Muscle of leg (tissue), 3 donors: ENCODE measurements at regions not wholly inside any gene's neighbourhood (a gene's known extent, or its start where the extent isn't known, plus 50 kb on each side); places are given as distances from the start of the nearest gene placed in this dataset.
"Not testable (repeated sequence)": the region's sequence is repeated elsewhere in the genome, so short reads cannot be mapped to it uniquely, and the experiment has no call there.

ENCODE experiments used
- DNase-seq: peaks from one replicate; pipeline ENCODE4 v3.0.0; 2013
- H3K27ac ChIP-seq: one replicate; pipeline ENCODE4 v1.5.1; 2013; ENCODE audit warnings: mild to moderate bottlenecking, low read length, control low read depth
- H3K27me3 ChIP-seq: one replicate; pipeline ENCODE4 v1.6.1; 2013; ENCODE audit warnings: low read length; ENCODE audit not compliant: control insufficient read depth, insufficient read depth
- H3K36me3 ChIP-seq: one replicate; pipeline ENCODE4 v1.6.1; 2013; ENCODE audit warnings: low read length; ENCODE audit not compliant: control insufficient read depth, insufficient read depth
- H3K4me1 ChIP-seq: one replicate; pipeline ENCODE4 v1.6.1; 2013; ENCODE audit warnings: low read length; ENCODE audit not compliant: control insufficient read depth, insufficient read depth
- H3K4me3 ChIP-seq: one replicate; pipeline ENCODE4 v1.5.1; 2013; ENCODE audit warnings: low read length, control low read depth
- H3K9me3 ChIP-seq: replicated peaks from 2 replicates; pipeline ENCODE4 v1.6.1; 2013; ENCODE audit warnings: low read depth, low read length; ENCODE audit not compliant: control insufficient read depth
- WGBS: methylation state at CpG from one replicate; pipeline ENCODE4 v1.1.5; 2013; ENCODE audit warnings: missing lambda C conversion rate; ENCODE audit not compliant: insufficient coverage; 5-methylcytosine and 5-hydroxymethylcytosine counted together

DNA sequence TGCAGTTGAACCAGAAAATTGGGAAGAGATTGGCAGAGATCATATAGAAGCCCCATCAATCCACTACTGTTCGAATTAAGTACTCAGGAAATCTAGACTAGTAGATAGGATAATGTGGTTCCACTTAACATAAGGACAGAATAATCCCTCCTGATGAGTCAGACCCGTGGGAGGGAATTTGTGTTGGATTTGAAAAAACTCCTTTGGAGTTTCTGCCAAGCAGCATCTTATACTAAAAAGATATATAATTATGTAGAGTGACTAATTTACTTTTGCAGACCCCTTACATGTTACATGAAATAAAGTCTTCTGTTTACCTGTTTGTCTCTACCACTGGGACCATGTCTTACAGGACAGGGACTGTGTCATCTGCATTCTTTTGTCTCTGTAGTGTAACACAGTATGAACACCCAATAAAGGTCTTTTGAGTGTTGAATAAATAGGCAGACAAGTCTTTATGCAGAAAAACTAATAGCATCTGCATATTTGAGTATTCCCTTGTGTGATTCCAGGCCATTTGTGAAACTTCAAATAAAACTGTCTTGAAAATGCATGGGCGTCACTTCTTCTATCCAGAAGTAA lies 122.6 kb upstream of the DNAJC10 start:
- DNase-seq: peak; percentile 29
- H3K27me3 ChIP-seq: no peaks in the 10 kb centered on the region
- H3K4me3 ChIP-seq: no peak overlapping the region
- H3K9me3 ChIP-seq: no peaks in the 10 kb centered on the region
- WGBS: no CpG with 5 or more reads among the region's 3 CpGs
- H3K36me3 ChIP-seq: no peaks in the 10 kb centered on the region
- H3K27ac ChIP-seq: no peak overlapping the region
- no peaks in the 10 kb centered on the region for H3K4me1 ChIP-seq

DNA sequence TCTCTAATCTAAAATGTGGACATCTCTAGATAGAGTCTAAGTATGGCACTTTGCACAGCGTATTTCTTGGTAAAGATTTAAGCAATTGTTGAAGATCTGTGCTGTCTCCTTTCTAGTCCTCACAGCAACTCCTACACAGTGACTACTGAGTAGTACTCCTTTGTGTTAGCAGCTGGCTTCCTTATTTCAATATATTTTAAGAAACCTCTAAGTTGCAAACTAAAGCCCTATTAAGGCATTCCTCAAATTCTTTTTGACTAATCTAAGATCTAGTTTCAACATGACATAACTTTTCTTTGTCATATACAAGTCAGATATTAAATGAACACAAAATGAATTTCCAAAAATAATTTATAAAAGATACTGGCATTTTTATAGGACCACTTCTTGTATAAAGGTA lies 121.8 kb upstream of the DNAJC10 start:
- H3K27me3 ChIP-seq: no peaks in the 10 kb centered on the region
- no peaks in the 10 kb centered on the region for H3K9me3 ChIP-seq
- no CpG with 5 or more reads among the region's 1 CpG for whole genome bisulfite sequencing
- H3K4me1 ChIP-seq: no peaks in the 10 kb centered on the region
- H3K4me3 ChIP-seq: no peak overlapping the region
- no peak overlapping the region for H3K27ac ChIP-seq
- no peaks in the 10 kb centered on the region for H3K36me3 ChIP-seq
- no peak for DNase-seq

DNA sequence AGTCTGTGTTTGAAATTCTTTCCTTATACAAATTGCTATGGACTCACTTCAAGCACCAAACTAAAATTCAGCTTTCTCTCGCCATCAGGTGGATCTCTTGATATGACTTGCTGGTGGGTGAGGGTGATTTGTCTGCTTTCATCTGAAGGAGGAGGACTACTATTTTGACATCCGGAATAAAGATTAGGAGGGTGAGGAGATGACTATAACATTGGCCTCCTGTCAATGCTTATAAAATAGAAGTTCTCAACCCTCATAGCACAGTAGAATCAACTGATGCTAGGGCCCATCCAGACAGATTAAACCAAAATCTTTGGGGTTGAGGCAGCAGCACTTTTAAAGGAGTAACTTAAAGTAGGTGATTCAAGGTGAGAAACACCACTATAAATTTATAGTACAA lies 120.4 kb upstream of the DNAJC10 start:
- H3K4me1 ChIP-seq: no peaks in the 10 kb centered on the region
- no peaks in the 10 kb centered on the region for H3K27me3 ChIP-seq
- H3K4me3 ChIP-seq: no peak overlapping the region
- WGBS: no CpG with 5 or more reads among the region's 2 CpGs
- H3K9me3 ChIP-seq: no peaks in the 10 kb centered on the region
- no peaks in the 10 kb centered on the region for H3K36me3 ChIP-seq
- DNase-seq: no peak
- H3K27ac ChIP-seq: no peak overlapping the region

DNA sequence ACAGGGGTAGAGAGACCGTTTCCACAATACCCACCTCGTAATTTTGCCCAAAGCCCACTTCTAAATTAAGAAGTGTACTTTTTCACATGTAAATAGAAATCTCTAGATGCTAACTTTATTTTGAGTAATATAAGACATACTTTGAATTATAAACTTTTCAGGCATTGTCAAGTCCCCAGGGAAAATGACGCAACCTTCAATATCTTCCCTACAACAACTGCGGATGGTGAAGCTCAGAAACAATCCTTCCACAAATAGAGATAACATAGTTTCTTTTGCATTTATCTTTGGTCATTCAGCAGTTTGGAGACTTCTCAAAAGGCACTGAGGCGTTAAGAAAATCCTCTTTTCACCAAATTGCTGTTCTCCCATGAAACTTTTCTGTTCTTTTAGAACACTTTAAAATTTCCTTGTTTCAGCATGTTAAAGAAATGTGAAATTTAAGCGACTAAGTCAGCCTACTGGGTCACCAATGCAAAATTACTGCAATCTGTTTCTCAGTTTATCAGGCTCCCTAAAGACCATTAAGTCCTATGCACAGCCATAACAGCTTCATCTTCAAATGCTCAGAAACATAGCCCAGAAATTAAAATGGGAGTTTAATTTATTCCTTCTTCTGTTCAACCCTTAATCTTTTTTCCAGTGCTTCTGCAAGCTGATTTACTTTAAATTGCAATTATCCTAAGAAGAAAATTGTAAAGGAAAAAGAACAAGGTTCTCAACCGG lies 118.3 kb upstream of the DNAJC10 start:
- H3K27ac ChIP-seq: peak overlapping the region; percentile 16
- no peaks in the 10 kb centered on the region for H3K9me3 ChIP-seq
- H3K36me3 ChIP-seq: no peaks in the 10 kb centered on the region
- H3K4me1 ChIP-seq: no peaks in the 10 kb centered on the region
- H3K27me3 ChIP-seq: no peaks in the 10 kb centered on the region
- peak; percentile 60 for DNase-seq
- no CpG with 5 or more reads among the region's 7 CpGs for WGBS
- H3K4me3 ChIP-seq: no peak overlapping the region

DNA sequence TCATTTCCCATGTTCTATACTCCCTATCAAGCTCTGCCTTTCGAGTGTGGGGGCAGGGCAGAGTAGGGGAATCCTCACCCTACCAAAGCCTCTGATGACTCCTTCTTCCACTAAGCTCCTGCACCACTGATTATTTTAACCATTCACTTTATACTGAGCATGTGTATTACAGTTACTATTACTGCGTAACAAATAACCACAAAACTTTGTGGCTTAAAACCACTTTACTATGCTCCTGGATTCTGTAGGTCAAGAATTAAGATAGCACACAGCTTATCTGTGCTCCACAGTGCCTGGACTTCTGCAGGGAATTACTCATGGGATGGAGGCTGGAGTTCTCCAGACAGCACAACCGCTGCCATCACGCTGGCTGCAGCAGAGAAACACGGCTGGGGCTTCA lies 117.4 kb upstream of the DNAJC10 start:
- Histone ChIP-seq H3K27ac (no peak overlapping the region), H3K4me3 (no peak overlapping the region), H3K27me3 (no peaks in the 10 kb centered on the region), H3K9me3 (no peaks in the 10 kb centered on the region), H3K4me1 (no peaks in the 10 kb centered on the region), H3K36me3 (no peaks in the 10 kb centered on the region)
- no peak for DNase-seq
- WGBS: 74% methylated on average over 4 of the region's 5 CpGs

DNA sequence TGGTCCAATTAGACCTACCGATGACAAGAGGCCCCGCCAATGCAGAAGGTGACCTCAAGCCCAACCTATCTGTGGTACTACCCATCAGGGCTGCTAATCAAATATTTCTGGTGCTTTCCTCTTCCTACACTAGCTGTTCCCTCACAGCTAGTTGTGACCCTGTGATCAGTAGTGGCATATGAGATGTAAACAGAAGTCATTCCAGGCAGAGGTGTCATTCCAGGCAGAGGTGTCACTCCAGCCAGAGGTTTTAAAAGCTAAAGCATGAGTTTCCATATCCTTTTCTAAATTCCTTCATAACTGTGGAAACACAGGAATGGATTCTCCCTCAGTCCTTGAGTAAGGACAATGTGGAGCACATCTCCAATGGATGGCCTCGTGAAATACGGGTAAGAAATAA lies 110.9 kb upstream of the DNAJC10 start:
- Histone ChIP-seq H3K27me3 (no peaks in the 10 kb centered on the region), H3K36me3 (no peaks in the 10 kb centered on the region), H3K27ac (no peak overlapping the region), H3K4me3 (no peak overlapping the region), H3K4me1 (no peaks in the 10 kb centered on the region), H3K9me3 (no peaks in the 10 kb centered on the region)
- no peak for DNase-seq
- 100% methylated on average over 1 of the region's 4 CpGs for WGBS

DNA sequence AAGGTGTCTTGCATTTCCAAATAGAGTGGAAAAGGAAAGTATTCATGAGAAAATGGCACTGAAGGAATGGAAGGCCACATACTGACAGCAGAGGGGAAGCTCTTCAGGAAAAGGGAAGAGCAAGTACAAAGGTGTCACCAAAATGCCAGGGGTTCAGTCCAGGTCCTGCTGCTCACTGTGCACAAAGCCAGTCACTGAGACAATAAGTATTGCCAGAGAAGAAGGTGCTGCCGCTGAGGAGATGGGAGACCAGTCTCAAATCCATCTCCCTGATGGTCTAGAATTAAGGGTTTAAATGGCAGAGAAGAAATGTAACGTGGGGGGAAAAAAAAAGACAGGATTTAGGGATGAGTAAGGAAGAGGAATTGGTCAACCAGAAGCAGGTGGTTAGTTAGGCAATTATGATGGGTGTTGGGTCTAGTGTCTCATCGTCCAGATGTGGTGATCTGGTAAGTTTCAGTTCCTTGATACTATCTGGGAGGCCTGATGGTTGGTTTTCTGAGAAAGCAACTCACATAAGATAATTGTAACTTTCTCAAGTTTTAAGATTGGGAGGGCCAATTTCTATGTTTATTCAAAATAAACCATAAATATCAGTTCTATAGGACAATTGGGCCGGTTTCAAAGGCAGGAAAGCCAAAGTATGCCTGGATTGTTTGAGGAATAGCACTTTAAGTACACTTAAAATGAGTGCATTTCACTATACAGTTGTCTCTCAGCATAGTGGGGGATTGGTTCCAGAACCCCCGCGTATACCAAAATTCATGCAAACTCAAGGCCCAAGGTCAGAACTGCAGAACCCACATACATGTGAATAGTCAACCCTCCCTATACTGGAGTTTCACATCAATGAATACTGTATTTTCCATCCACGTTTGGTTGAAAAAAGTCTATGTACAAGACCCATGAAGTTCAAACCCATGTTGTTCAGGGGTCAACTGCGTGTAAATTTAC lies 109.1 kb upstream of the DNAJC10 start:
- H3K27me3 ChIP-seq: no peaks in the 10 kb centered on the region
- no peaks in the 10 kb centered on the region for H3K36me3 ChIP-seq
- H3K4me3 ChIP-seq: no peak overlapping the region
- H3K4me1 ChIP-seq: no peaks in the 10 kb centered on the region
- no peak for DNase-seq
- H3K9me3 ChIP-seq: no peaks in the 10 kb centered on the region
- no peak overlapping the region for H3K27ac ChIP-seq
- 79% methylated on average over 2 of the region's 8 CpGs for WGBS

DNA sequence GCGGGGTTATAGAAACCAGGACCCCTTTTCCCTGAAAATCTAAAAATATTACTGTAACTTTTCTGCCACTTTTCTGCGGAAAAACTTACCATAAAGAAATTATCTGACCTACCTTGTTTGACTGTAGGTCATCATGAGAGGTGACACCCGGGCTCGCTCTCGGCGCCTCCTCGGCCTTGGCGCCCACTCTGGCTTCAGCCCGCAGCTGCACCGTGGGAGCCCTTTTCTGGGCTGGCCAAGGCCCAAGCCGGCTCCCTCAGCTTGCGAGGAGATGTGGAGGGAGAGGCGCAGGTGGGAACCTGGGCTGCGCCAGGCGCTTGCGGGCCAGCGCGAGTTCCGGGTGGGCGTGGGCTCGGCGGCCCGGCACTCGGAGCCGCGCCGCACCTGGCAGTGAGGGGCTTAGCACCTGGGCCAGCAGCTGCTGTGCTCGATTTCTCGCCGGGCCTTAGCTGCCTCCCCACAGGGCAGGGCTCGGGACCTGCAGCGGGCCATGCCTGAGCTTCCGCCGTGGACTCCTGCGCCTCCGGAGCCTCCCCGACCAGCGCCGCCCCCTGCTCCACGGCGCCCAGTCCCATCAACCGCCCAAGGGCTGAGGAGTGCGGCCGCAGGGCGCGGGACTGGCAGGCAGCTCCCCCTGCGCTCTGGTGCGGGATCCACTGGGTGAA lies 107.7 kb upstream of the DNAJC10 start:
- no peaks in the 10 kb centered on the region for H3K9me3 ChIP-seq
- H3K4me1 ChIP-seq: no peaks in the 10 kb centered on the region
- no peaks in the 10 kb centered on the region for H3K27me3 ChIP-seq
- no peak for DNase-seq
- H3K36me3 ChIP-seq: no peaks in the 10 kb centered on the region
- no peak overlapping the region for H3K4me3 ChIP-seq
- no peak overlapping the region for H3K27ac ChIP-seq
- WGBS: 94% methylated on average over 41 of the region's 48 CpGs

DNA sequence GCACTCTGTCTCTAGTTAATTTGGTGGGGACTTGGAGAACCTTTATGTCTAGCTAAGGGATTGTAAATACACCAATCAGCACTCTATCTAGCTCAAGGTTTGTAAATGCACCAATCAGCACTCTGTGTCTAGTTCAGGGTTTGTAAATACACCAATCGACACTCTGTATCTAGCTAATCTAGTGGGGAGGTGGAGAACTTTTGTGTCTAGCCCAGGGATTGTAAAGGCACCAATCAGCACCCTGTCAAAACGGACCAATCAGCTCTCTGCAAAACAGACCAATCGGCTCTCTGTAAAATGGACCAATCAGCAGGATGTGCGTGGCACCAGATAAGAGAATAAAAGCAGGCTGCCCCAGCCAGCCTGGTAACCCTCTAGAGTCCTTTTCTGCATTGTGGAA lies 107.1 kb upstream of the DNAJC10 start:
- not testable (repeated sequence) for H3K4me3 ChIP-seq, H3K27me3 ChIP-seq, DNase-seq, H3K9me3 ChIP-seq, H3K4me1 ChIP-seq, H3K36me3 ChIP-seq, H3K27ac ChIP-seq
- WGBS: 92% methylated on average over 3 of the region's 4 CpGs

DNA sequence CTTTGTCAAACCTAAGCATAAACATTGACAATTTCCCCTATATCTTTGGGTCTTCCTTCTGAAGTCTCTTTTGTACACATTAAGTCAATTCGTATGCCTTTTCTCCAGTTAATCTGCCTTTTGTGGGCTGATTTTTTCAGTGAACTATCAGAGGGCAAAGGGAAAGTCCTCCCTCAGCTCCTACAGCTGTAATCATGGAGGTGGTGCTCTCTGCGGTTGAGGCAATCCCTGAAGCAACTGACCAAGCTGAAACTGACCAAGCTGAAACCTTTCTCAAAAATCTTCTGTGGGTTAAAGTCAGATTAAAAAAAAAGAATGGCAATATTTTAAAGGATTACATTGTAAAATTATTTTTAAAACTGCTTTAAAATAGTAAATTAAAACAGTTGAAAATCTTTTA lies 105.8 kb upstream of the DNAJC10 start:
- Histone ChIP-seq H3K9me3 (no peaks in the 10 kb centered on the region), H3K27me3 (no peaks in the 10 kb centered on the region), H3K4me1 (no peaks in the 10 kb centered on the region), H3K4me3 (no peak overlapping the region), H3K36me3 (no peaks in the 10 kb centered on the region), H3K27ac (no peak overlapping the region)
- no peak for DNase-seq
- WGBS: no CpG with 5 or more reads among the region's 2 CpGs
